HG03196 (cell line): ENCODE measurements at regions not wholly inside any gene's neighbourhood (a gene's known extent, or its start where the extent isn't known, plus 50 kb on each side); places are given as distances from the start of the nearest gene placed in this dataset.

Experiments
- ATAC-seq: cut with Tn5 transposase; IDR thresholded peaks from one replicate; pipeline ENCODE4 v1.9.1; 2021; ENCODE audit not compliant: unreplicated experiment

DNA sequence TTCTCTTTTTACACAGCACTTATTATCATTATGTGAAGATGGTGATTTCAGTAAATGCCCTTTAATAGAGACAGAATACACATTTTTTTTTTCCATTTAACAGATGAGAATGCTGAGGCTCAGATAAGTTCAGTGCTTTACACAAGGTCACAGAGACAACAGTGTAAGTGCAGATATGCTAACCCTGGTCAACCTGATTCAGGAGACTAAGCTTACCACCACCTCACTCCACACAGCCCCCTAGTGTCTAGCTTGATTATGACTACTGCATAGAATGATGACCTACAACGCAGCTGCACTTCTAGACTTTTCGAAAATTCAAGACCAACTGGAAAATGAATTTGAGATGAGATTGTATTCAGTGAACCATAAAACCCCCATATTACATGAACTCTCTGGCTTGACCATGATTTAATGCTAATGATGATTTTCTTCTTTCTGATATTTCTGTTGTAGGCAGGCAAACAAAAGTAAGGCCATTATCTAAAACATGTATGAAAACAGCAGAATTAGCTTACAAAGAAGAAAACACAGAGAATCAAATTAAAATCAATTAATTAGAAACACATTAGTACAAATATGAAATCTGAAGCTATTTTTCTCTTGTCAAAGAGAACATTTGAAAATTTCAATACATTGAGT is 212.1 kb upstream of the PHACTR1 start:
- no peak for ATAC-seq

DNA sequence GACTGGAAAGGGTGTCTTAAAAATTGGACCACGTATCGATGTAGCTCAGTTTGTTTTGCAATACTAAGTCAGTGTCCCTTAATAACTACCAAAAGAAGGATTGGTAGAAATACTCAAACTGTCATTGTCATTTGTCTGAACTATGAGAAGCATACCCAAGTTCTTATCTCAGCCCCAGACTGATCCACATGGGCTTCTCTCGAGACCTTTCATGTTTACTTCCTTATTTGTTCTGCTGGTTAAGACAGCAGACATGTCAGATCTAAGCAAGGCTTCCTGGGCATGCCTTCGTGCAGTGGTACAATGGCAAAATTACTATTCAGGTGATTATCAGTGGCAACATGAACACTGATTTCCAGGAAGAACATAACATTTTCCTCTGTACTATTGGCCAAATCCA is 211.1 kb upstream of the PHACTR1 start:
- ATAC-seq: no peak

DNA sequence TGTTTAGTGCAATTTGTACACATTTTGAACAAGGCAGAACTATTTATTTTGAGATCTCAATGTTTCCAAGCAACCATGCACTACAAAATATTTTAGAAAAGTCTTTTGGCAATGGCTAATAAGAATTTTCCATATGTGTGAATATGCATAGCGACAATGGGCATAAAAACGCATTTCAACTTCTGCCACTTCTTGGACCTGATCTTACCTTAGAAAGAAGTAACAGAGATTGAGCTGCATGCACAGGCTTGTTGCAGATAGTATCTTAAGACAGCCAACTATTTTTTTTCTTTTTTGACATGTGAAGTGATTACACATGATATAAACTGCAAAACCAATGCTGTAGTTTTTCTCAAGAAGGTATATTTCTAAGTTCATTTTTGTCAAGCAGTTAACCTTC is 210.4 kb upstream of the PHACTR1 start:
- no peak for ATAC-seq

DNA sequence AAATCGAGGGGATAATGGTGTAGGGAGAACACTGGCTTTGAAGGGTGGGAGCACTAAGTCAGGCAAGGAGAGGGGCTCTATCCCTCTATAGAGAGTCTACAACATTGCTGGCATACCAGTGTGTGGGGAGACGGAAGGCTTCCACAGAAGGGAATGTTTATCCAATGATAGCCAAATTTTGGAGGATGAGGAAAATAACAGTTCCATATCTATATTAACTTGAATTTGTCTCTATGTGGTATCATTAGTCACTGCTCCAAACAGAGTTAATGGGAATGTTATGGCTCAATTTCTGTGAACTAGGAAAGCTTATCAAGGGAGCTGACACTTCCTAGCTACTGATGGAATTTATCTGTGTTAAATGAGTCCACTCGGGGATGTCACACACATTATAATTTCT is 208.9 kb upstream of the PHACTR1 start:
- ATAC-seq: no peak

DNA sequence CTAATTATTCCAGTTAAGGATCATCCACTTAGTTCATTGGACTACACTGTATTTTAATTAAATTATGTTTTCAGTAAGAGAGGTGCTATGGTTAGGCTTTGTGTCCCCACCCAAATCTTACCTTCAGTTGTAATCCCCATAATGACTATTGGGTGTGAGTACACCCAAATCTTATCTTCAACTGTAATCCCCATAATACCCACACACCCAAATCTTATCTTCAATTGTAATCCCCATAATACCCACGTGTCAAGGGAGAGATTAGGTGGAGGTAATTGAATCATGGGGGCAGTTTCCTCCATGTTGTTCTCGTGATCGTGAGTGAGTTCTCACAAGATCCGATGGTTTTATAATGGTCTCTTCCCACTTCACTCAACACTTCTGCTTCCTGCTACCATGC is 208.0 kb upstream of the PHACTR1 start:
- no peak for ATAC-seq

DNA sequence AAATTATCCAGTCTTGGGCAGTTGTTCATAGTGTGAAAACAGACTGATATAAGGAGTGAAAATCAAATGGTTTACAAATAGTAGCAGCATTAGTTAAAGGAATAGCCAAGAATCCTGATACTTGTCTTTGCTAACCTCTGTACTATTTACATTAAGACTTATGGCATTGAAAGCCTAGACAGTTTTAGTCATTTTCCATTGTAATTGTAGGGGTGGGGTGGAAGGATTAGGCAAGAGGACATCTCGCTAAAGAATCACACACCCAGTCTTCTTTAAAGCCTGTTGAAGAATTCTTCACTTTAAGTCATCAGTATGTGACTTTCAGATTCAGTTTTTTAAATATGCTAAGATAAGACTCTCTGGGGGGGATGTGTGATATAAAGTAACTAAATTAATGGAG is 207.5 kb upstream of the PHACTR1 start:
- no peak for ATAC-seq

DNA sequence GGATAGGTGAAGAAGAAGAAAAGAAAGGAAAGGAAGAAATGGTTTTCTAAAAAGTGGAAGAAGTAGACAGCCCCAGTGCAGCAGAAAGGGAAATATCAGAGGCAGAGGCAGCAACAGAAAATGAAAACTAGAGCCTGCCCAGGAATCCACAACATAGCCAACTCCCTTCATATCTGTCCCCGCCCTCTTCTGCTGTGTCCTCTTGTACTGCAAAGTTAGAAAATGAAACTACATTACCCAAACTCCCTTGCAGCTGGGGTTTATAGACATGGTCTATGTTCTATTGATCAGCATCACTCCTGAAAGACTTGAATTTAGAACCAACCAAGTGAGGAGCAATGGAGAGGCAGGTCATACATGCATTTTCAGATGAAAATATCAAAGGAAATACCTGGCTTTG is 200.5 kb upstream of the PHACTR1 start:
- no peak for ATAC-seq

DNA sequence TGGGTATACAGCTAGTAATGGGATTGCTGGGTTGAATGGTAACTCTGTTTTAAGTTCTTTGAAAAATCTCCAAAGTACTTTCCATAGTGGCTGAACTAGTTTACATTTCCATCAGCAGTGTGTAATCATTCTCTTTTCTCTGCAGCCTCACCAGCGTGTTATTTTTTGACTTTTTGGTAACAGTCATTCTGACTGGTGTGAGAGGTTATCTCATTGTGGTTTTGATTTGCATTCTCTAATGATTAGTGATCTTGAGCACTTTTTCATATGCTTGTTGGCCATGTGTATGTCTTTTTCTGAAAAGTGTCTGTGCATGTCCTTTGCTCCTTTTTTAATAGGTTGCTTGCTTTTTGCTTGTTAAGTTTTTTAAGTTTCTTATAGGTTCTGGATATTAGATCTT is 194.2 kb upstream of the PHACTR1 start:
- ATAC-seq: no peak

DNA sequence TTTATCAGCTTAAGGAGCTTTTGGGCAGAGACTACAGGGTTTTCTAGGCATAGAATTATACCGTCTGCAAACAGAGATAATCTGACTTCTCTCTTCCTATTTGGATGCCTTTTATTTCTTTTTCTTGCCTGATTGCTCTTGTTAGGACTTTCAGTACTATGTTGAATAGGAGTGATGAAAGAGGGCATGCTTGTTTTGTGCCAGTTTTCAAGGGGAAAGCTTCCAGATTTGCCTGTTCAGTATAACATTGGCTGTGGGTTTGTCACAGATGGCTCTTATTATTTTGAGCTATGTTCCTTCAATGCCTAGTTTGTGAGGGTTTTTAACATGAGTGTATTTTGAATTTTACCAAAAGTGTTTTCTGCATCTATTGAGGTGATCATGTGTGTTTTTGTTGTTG is 192.8 kb upstream of the PHACTR1 start:
- ATAC-seq: no peak

DNA sequence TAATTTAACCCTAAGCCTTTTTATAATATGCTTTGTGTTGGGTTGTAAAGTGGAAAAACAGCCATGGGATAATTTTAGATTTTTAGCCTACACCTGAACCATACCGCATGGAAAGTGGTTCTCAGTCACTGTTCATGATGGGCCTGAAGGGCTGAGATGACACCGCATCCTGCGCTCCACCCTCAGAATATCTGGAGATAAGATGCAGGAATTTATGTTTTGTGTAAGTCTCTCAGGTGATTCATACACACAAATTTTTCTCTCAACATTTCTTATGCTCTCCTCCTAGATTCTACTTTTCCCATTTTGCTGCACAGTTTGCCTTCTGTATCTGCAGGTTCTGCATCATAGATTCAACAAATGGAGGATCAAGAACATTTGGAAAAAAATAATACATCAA is 191.3 kb upstream of the PHACTR1 start:
- ATAC-seq: no peak

DNA sequence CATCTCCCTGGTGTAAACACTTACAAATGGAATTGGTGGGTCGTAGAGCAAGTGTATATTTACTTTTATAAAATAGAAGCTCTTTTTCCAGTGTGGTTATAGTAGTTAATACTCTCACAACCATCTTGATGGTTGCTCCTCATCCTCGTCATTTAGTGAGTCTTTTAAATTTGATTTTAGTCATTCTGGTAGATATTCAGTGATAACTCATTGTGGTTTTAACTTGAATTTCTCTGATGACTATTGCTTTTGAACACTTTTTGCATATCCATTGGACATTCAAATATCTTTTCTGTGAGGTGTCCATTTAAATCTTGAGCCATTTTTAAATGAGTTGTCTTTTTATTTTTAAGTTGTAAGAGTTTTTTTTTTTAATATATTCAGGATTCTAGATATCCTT is 189.2 kb upstream of the PHACTR1 start:
- no peak for ATAC-seq

DNA sequence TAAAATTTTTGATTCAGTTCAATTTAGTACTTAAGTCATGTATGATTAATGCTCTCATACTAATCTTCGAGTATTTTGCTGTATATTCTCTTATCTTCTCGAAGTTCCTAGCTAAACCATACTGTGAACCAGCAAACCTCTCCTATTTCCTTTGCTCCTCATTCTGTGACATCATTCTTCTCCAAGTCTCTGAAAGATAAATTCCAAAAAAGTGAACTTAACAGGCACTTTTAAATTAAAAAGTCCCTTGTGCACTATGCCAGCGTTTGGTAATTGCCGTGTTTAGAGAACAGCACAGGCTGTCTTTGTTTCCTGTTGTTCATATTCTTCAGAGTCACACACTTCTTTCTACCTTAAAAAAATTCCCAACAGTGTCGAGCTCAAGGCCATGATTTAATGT is 188.4 kb upstream of the PHACTR1 start:
- no peak for ATAC-seq

DNA sequence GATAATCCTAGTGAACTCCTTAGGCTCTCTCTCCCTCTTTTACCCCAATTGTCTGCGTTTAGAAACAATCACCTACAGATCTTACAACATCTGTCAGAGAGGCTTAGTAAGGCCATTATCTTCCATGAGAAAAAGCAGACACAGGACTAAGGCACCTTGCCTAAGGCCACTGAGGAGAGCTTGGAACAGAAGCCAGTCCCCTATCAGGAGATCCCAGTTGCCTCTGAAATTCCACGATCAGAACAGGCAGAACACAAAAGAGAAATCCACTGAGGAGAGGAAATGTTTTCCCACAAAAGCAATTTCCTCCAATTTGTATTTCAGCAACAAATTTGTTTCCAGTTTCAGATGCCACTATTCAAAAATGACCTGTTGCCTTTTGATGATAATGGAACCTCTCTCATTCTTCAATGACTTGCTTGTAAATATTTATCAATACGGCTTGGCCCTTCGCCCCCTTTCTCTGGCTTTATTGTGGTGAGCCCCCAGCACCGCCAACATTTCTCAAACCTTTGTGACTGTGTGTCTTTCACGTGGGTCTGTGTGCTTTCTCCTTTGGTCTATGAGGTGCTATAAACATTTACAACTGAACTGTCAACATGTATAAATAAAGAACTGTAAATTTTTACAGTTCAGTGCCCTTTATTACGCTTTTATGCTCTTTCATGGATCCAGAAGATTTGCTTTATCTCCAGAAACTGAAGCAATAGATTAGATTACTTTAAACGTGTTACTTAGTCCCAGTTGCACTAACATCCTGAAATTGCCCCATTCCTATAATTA is 187.8 kb upstream of the PHACTR1 start:
- no peak for ATAC-seq

DNA sequence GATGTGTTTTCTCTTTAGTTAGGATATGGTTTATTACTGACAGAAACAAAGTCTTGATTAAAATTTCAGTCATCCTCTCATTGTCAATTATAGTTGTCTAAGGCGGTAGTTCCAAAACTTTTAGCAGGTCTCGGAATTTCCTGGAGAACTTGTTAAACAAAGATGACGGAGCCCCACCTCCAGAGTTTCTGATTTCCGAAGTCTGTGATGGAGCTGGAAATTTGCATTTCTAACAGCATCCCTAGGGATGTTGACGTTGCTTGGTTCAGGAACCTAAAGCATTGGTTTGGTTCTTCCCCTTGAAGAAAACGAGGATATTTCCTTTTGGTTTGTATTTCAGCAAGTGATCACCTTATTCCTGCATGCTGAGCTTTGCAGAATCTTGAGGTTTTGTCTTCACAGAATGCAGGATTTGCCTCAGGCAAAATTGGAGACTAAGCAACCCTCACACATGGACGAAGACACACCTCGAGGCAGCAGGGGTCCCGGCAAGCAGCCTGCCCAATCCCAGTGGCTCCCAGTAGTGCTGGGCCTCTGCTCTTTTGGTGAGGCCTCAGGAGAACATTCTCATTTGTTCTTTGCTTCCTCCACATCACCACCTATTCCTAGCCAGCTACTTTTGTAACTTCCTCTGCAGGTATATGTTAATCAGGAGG is 187.1 kb upstream of the PHACTR1 start:
- no peak for ATAC-seq

DNA sequence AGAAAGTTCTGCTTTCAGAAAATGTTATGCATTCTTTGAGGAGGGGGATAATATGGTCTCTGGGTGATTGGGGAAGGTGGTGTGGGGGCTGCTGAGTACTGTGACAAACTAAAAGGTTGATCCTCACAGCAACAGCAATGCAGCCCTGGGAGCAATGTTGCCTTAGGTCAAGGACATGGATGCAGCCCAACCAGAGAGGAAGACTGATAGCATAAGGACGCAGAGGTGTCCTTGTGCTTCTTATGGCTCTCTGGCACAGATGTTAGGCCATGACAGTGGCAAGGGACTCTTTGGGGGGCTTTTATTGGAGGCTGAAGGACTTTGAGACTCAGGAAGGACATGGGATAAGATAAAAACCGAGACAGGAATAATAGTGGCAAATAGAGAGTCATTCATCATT is 186.2 kb upstream of the PHACTR1 start:
- no peak for ATAC-seq

DNA sequence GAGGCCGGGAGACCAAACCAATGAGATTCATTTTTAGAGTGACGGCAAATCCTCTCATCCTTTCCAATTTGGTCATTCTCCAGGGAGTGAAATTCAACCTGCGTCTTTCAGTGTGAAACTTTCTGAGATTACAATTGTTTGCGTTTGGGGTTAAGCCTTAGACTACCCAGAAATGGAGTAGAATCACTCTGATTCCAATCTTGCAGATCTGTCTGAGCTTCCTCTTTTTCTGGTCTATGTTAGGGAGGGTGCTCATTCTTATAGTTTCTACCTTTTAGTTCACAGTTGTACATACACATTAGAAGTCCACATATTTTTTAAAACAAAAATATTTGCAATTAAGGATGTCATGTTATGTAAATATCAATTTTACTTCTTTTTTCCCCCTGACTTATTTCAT is 183.0 kb upstream of the PHACTR1 start:
- no peak for ATAC-seq

DNA sequence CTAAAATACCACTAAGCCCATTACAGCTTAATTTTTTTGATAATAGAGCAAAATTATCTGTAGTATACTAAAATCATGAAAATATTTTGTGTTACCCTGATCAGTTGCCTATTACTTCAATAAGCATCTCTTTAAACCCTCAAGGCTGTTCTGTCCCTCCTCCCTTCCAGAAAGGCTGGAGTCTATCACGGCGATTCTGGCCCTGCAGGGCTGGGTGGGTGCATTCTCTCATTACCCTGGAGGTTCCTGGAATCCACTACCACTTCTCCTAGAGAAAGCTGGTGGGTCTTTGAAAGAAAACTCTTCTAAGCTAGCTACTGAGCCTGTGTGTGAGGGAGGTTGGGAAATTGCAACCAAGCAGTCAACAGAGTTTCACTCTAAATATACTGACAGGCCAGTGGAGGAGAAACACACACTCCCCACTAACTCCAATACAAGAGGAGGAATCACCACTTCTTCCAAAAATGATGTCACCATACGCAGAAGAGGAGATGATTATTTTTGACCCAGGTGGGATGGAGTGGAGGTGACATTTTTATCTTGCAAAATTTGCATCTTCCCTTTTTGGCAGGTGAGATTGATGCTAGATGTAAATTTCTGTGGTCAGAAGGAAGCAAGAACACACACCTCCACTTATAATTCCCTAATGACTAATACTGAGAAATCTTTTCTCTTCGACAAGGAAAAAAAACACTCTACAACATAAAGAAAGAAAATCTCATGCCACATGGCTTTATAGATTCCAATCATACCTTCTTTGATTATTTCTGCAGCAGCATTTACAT is 182.3 kb upstream of the PHACTR1 start:
- ATAC-seq: no peak

DNA sequence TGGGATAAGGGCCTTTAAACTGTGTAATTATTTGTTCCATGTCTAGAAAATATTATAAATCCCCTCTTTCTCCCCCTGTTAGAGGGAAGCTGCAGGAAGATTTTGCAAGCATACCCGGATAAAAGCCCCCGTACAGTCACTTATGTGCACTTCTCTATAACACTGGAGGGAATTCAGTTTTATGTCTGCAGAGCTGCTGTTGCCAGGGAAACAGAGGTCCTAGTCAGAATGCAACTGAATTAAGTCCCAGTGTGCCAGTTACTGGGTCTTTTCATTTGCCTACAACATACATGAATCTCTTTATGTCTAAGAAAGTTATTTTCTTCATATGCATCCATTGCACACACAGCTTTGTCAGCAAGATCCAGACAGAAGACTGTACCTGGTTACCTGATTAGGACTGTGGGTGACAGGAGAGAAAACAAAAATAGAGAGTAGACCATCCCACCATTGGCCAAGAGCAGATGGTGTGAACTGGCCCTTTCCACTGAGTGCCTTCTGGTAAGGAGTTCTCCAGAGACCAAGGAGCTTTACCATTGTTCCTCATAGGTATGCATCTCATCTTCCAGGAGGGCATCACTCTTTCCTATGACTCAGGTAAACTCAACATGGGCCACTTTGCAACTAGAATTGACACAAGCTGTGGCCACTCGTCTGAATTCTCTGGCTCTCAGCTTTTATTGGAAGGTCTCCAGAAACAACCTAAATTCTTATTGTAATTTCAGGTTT is 180.8 kb upstream of the PHACTR1 start:
- no peak for ATAC-seq

DNA sequence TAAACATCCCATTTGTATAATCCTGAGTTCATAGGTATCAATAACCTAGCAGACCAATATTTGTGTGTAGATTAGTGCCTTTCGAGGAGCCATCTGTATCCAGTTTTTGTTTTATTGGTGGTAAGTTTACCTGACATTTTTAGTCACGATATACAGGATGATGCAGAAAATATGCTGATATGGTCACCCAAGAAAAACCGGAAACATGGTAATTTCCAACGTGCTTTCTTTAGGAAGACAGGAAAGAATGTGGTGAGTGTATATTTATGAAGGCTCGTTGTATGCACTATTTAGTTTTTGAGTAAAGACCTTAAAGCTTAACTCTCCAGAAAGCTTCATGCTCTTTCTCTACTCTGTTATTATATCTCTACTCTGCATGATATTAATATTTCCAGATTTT is 180.2 kb upstream of the PHACTR1 start:
- ATAC-seq: no peak

DNA sequence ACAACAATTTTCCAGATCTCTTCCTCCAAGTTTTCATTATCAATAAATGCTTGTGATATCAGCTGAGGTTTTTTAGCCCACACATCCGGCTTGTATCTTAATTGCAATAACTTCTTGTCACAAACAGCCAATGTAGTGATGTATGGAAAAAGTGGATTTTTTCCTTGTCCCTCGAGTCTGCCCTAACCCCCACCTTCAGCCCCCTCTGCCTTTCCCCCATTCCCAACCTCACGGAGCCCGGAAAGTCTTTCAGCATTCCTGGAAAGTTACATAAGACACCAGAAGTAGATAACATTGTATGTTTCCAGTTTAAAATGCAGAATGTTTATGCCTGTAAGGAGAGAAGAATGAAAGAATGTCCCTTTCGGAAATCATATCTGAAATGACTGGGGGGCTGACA is 179.2 kb upstream of the PHACTR1 start:
- no peak for ATAC-seq

DNA sequence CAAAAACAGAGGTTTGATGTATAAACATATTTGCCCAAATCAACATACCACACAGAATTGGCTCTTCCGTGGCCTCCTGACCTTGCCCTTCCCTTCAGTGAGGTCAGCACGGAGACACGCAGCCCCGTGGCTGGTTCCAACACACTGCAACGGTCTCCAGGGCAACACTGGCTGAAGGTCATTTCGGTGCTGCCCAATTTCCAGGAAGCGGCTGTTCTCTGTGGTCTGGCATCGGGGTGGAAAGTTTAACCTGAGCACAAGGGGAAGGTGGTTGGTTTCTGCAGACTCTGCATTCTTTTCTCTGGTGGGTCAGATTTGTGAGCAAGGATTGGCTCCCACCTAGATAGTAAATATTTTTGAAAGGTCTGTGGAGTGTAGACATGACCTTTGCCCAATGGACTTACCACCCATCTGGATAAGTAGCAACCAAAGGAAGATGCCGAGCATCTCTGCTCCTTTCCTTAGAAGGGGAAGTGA is 177.6 kb upstream of the PHACTR1 start:
- no peak for ATAC-seq
